NCI-H2171 treated with DMSO at 0.1 percent for 48 hours (cell line): ENCODE measurements at regions not wholly inside any gene's neighbourhood (a gene's known extent, or its start where the extent isn't known, plus 50 kb on each side); places are given as distances from the start of the nearest gene placed in this dataset.
"Not testable (repeated sequence)": the region's sequence is repeated elsewhere in the genome, so short reads cannot be mapped to it uniquely, and the experiment has no call there.

Source experiments
- DNase-seq: peaks from one replicate; lab custom pipeline; 2025; lab: John Stamatoyannopoulos, UW

- no peak for DNase-seq
These were observed 349.4 kb downstream of the RFC3 start for GRCh38 chr13:34167347-34167746.

- no peak for DNase-seq
These were observed 354.1 kb downstream of the RFC3 start for GRCh38 chr13:34172048-34172447.

- DNase-seq = no peak
These were observed 356.8 kb downstream of the RFC3 start for GRCh38 chr13:34174671-34175145.

- no peak for DNase-seq
These were observed 357.6 kb downstream of the RFC3 start for GRCh38 chr13:34175551-34175950.

GRCh38 chr13:34176633-34177032, 358.7 kb downstream of the RFC3 start:
- no peak for DNase-seq

- no peak for DNase-seq
These were observed 361.5 kb downstream of the RFC3 start for GRCh38 chr13:34179481-34179880.

GRCh38 chr13:34179927-34180326, 362.0 kb downstream of the RFC3 start:
- DNase-seq = no peak

- DNase-seq = not testable (repeated sequence)
These were observed 363.3 kb downstream of the RFC3 start for GRCh38 chr13:34181256-34181655.

GRCh38 chr13:34189946-34190345, 372.0 kb downstream of the RFC3 start:
- no peak for DNase-seq

- DNase-seq = no peak
These were observed 383.3 kb downstream of the RFC3 start for GRCh38 chr13:34201050-34201913.

GRCh38 chr13:34207334-34207733, 389.4 kb downstream of the RFC3 start:
- no peak for DNase-seq

- DNase-seq = no peak
These were observed 389.9 kb downstream of the RFC3 start for GRCh38 chr13:34207872-34208271.

GRCh38 chr13:34208336-34208735, 390.4 kb downstream of the RFC3 start:
- DNase-seq = no peak

GRCh38 chr13:34210341-34210740, 392.4 kb downstream of the RFC3 start:
- DNase-seq = no peak

GRCh38 chr13:34214686-34215085, 396.7 kb downstream of the RFC3 start:
- no peak for DNase-seq

- DNase-seq = no peak
These were observed 398.3 kb downstream of the RFC3 start for GRCh38 chr13:34216256-34216655.

- peak; percentile 59 for DNase-seq
These were observed 399.5 kb downstream of the RFC3 start for GRCh38 chr13:34217343-34218025.

GRCh38 chr13:34223984-34224383, 406.0 kb downstream of the RFC3 start:
- DNase-seq = no peak

GRCh38 chr13:34224877-34225276, 406.9 kb downstream of the RFC3 start:
- no peak for DNase-seq

GRCh38 chr13:34230271-34230670, 412.3 kb downstream of the RFC3 start:
- DNase-seq = no peak

GRCh38 chr13:34241332-34241731, 423.4 kb downstream of the RFC3 start:
- DNase-seq = no peak

- DNase-seq = no peak
These were observed 425.5 kb downstream of the RFC3 start for GRCh38 chr13:34243403-34243802.

- DNase-seq = no peak
These were observed 428.6 kb downstream of the RFC3 start for GRCh38 chr13:34246511-34246910.
